Progenitor cell of endocrine pancreas (in vitro differentiated cells): ENCODE measurements at regions not wholly inside any gene's neighbourhood (a gene's known extent, or its start where the extent isn't known, plus 50 kb on each side); places are given as distances from the start of the nearest gene placed in this dataset.
A peak's percentile ranks its signal among the peaks of the same experiment; 100 is the strongest.

Experiments
- DNase-seq: peaks from one replicate; pipeline ENCODE4 v3.0.0; 2021; ENCODE audit warnings: low spot score; ENCODE audit not compliant: unreplicated experiment
- H3K27ac Mint-ChIP-seq: 2 replicates; pipeline ENCODE4 v1.8.0; 2021; ENCODE audit warnings: mild to moderate bottlenecking, moderate library complexity, mixed read lengths
- H3K27me3 Mint-ChIP-seq: 2 replicates; pipeline ENCODE4 v1.8.0; 2021; ENCODE audit warnings: mixed read lengths
- H3K36me3 Mint-ChIP-seq: 2 replicates; pipeline ENCODE4 v1.8.0; 2022; ENCODE audit warnings: mixed read lengths; ENCODE audit not compliant: insufficient read depth
- H3K4me1 Mint-ChIP-seq: 2 replicates; pipeline ENCODE4 v1.8.0; 2021; ENCODE audit warnings: low read depth, mixed read lengths
- H3K4me3 Mint-ChIP-seq: 2 replicates; pipeline ENCODE4 v1.8.0; 2021; ENCODE audit warnings: low read depth, mild to moderate bottlenecking, moderate library complexity, mixed read lengths
- H3K9me3 Mint-ChIP-seq: 2 replicates; pipeline ENCODE4 v1.8.0; 2021; ENCODE audit warnings: low read depth, mixed read lengths
- TF ChIP-seq, protein P1 (sequence below): fragments of 200-600 bp; sonication (generic); IDR thresholded peaks from one replicate; pipeline ENCODE4 v1.5.0; 2021; ENCODE audit warnings: antibody characterized with exemption, mild to moderate bottlenecking; ENCODE audit not compliant: unreplicated experiment

DNA sequence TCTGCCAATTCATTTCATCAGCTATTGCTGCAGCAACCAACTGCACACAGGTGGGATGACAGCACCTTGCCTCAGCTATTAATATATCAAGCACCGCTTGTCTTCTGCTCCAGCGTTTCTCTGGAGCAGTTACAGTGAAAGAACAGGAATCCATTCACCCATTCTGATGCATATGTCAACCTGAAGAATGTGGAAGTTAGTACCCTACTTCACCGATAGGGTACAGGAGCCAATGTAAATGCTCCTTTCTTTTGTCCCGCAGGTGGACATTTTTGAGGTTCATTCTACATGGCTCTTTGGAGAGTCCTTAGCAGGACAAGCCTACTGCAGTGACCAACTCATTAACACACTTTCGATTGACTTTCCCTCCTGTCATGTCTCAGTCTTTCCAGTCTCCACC lies 104.4 kb upstream of the PRNP start:
- no peak for DNase-seq
- peaks cover 6% of the 10 kb centered on the region for H3K9me3 Mint-ChIP-seq

GRCh38 chr20:4578375-4578774 lies 107.9 kb upstream of the PRNP start:
- Mint-ChIP-seq H3K4me1 (no peaks in the 10 kb centered on the region), H3K27me3 (peaks cover 35% of the 10 kb centered on the region), H3K9me3 (peaks cover 6% of the 10 kb centered on the region), H3K27ac (no peak overlapping the region), H3K4me3 (no peak overlapping the region), H3K36me3 (no peaks in the 10 kb centered on the region)
- no peak for DNase-seq
- TF ChIP-seq, protein P1, sequence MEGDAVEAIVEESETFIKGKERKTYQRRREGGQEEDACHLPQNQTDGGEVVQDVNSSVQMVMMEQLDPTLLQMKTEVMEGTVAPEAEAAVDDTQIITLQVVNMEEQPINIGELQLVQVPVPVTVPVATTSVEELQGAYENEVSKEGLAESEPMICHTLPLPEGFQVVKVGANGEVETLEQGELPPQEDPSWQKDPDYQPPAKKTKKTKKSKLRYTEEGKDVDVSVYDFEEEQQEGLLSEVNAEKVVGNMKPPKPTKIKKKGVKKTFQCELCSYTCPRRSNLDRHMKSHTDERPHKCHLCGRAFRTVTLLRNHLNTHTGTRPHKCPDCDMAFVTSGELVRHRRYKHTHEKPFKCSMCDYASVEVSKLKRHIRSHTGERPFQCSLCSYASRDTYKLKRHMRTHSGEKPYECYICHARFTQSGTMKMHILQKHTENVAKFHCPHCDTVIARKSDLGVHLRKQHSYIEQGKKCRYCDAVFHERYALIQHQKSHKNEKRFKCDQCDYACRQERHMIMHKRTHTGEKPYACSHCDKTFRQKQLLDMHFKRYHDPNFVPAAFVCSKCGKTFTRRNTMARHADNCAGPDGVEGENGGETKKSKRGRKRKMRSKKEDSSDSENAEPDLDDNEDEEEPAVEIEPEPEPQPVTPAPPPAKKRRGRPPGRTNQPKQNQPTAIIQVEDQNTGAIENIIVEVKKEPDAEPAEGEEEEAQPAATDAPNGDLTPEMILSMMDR, result no peak

More for the DNA sequence above, 104.4 kb upstream of the PRNP start:
- Mint-ChIP-seq H3K27ac (no peak overlapping the region), H3K27me3 (peaks cover 38% of the 10 kb centered on the region), H3K4me1 (no peaks in the 10 kb centered on the region), H3K36me3 (no peaks in the 10 kb centered on the region), H3K4me3 (no peak overlapping the region)
- TF ChIP-seq, protein P1, result peak; percentile 30

DNA sequence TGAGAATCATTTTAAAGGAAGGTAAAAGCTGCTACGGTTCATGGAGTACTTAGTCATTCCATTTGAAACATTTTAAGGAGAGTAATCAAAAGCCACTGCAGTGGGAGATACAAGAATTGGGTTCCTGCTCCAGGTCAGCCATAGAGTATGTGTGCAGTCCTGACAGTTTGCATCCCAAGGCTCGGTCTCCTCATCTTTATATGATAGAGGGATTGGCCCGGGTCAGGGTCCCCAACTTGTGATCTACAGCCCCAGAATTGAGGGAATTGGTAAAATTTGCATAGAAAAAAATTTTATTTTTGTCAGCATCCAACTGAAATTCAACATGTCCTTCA lies 111.9 kb upstream of the PRNP start:
- Mint-ChIP-seq H3K4me3 (no peak overlapping the region), H3K4me1 (no peaks in the 10 kb centered on the region), H3K27ac (no peak overlapping the region), H3K27me3 (peaks cover 19% of the 10 kb centered on the region), H3K9me3 (peaks cover 6% of the 10 kb centered on the region), H3K36me3 (no peaks in the 10 kb centered on the region)
- DNase-seq, result no peak
- TF ChIP-seq, protein P1, result no peak

DNA sequence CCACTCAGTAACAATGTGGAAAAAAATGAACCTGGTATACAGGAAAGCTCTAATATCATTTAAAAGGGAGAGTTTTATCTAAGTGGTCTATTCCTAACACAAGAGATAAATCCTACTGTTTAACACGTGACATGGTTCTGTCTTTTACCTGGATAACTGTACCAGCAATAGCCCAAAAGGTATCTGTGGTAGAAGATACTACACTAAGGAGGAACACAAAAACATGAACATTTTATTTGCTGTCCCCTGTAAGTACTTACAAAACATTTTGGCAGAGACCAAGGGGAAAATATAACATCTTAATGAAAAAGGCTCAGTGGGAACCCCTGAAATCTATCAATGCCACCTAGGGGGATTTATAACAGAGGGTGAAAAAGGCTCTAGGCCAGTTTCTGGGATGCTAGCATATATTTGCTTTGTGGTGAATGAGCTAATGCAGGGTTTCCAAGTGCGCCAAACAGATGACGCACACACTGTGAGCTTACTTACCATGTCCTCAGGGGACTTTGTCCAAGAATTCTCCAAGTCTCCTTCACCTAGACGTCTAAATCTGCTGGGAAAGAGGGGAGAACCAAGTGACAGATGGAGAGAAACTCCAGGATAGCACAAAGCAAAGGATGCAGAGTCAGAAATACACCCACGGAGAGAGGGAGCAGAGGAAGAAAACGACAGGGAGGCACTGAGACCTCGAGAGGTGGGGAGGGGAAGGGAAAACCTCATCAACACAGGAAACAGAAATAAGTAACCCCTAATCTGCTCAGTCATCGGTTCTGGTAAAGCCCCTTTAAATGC lies 112.5 kb upstream of the PRNP start:
- Mint-ChIP-seq H3K9me3 (peaks cover 6% of the 10 kb centered on the region), H3K27ac (no peak overlapping the region), H3K36me3 (no peaks in the 10 kb centered on the region), H3K4me3 (no peak overlapping the region), H3K27me3 (peaks cover 19% of the 10 kb centered on the region), H3K4me1 (no peaks in the 10 kb centered on the region)
- no peak for DNase-seq
- TF ChIP-seq, protein P1, result no peak

DNA sequence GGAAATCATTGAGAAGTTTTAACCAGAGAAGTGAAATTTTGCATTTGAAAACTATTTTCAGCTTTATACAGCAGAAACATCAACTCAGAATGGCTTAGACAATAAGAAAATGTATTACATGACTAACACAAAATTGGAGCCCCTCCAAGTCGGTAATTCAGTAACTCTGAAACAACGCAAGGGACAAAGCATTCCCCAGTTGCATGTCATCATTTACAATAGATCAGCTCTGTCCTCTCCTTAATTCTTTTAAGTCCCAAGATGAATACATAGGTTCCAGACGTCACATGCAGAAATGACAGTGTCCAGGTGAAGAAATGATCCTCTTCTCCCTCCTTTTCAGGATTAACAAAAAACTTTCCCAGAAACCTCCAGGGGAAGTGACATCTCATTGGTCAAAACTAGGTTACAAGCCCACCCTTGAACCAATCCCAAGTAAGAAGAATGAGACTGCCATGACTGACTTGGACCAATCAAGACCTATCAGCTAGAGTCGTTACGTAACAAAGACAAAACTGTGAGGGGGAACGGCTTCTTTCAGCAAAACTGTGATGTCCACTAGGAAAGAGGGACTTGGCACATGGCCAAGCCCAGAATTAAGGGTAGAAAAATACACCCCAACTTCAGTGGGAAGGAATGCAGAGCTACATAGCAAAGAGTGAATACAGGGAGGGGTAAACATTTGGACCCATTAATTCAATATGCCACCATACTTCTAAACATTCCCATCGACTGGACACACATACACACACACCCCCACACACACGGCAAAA lies 114.3 kb upstream of the PRNP start:
- TF ChIP-seq, protein P1, result no peak
- no peak for DNase-seq
- H3K4me1 Mint-ChIP-seq, result no peaks in the 10 kb centered on the region
- H3K36me3 Mint-ChIP-seq, result no peaks in the 10 kb centered on the region
- H3K27ac Mint-ChIP-seq, result no peak overlapping the region
- H3K4me3 Mint-ChIP-seq, result no peak overlapping the region
- H3K9me3 Mint-ChIP-seq, result no peaks in the 10 kb centered on the region
- peaks cover 9% of the 10 kb centered on the region for H3K27me3 Mint-ChIP-seq
